ENCODE measurements at regions not wholly inside any gene's neighbourhood (a gene's known extent, or its start where the extent isn't known, plus 50 kb on each side); places are given as distances from the start of the nearest gene placed in this dataset.

DNA sequence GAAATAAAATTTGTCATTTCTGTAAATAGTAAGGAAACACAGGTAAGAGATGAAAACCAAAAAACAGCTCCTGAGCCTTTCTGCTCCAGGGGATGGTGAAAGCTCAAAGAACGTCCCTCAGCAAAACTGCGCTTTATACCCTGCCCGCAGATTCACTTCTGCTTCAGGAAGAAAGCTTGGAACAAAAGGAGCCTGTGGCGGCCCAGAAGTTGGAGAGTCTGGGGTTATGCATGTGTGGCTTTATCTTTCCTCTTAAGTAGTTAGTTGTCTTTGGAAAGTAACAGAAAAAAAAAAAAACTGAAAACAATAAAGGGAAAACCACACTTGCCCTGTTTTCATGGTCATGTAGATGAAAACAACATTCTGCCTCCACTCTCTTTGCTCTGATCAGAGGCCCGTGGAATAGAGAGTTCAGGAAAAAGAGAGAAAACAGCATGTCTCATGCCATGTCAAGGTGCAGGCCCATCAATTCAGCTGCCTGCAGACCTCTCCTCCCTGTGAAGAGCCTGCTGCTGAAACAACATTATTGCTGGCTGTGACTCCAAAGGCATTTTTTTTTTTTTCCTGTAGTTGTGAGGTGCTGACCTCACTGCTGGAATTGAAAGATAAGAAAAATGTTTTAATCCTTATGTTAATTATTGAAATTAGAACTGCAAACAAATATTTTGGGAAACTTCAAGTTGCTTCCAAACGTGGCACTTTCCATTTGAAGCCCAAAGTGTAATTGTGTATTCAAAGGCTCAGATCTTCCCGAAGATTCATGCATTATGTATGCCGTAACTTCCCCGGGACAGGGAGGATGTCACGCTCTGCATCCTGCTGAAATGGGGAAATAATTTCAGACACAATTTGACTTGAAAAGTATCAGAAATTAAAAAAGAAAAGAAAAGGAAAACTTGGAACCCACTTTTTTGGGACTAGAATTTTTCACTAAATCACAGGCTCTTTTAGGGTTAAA is 108.4 kb upstream of the ZNF385D start:
- no peak for TF ChIP-seq CHD2 (IDR thresholded peaks at IDR 0.05; ENCODE audit: low read length, partially characterized antibody)
- TF ChIP-seq CTCF (IDR thresholded peaks at IDR 0.05), result no peak
- no peak for TF ChIP-seq EHMT2 (IDR thresholded peaks at IDR 0.05; ENCODE audit: low read depth)
- no peak for TF ChIP-seq POLR2A (IDR thresholded peaks at IDR 0.05; ENCODE audit: low read length)
- no peak for TF ChIP-seq CEBPB (IDR thresholded peaks at IDR 0.05)
- no peak for TF ChIP-seq CBX8 (IDR thresholded peaks at IDR 0.05)
- TF ChIP-seq MAZ (IDR thresholded peaks at IDR 0.05; ENCODE audit: borderline replicate concordance, low read depth, low read length), result no peak
- TF ChIP-seq EP300 (IDR thresholded peaks at IDR 0.05), result no peak
- no peak for TF ChIP-seq KDM1A (IDR thresholded peaks at IDR 0.05; ENCODE audit: low read depth)
- TF ChIP-seq RAD21 (conservative IDR thresholded peaks at IDR 0.05 in 1 of 2, IDR thresholded peaks at IDR 0.05 in 1 of 2), result no peak
- TF ChIP-seq REST (IDR thresholded peaks at IDR 0.05), result no peak
- no peak for TF ChIP-seq BHLHE40 (IDR thresholded peaks at IDR 0.05; ENCODE audit: low read depth, low read length)
- TF ChIP-seq JUN (IDR thresholded peaks at IDR 0.05), result no peak
